Uterus (tissue), 2 donors: ENCODE measurements at regions not wholly inside any gene's neighbourhood (a gene's known extent, or its start where the extent isn't known, plus 50 kb on each side); places are given as distances from the start of the nearest gene placed in this dataset.

ENCODE experiments used
- CTCF ChIP-seq, 4 experiments: fragments of 200-600 bp in 2 of 4; fragments of 450-650 bp in 2 of 4; sonication (generic) in 2 of 4; IDR thresholded peaks; one replicate each; pipeline ENCODE4 v1.5.1; 2016 to 2019; ENCODE audit warnings: antibody characterized with exemption in 4 of 4, mild to moderate bottlenecking in 2 of 4, moderate library complexity in 1 of 4
- POLR2A ChIP-seq, 2 donors: fragments of 450-650 bp; IDR thresholded peaks; one replicate each; pipeline ENCODE4 v1.6.1; 2016; ENCODE audit warnings: antibody characterized with exemption in 2 of 2, mild to moderate bottlenecking in 1 of 2, moderate library complexity in 1 of 2

DNA sequence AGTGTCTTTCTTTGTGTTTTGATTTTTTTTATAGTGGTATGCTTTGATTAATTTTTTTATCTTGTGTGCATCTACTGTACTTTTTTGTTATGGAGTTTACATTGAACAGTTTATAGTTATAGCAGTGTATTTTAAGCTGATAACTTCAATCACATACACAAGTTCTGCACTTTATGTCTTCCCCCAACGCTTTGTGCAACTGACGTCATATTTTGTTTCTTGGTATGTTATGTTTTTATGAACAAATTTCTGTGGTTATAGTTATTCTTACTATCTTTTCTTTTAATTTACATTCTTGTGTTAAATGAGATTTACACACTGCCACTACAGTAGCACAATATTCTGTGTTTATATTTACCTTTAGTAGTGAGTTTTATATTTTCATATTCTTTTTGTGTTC is 197.1 kb downstream of the SNAPC1 start:
- TF ChIP-seq POLR2A (IDR thresholded peaks at IDR 0.05) (no peak), CTCF (IDR thresholded peaks at IDR 0.05) (no peak)
